H54 (cell line): ENCODE measurements at regions not wholly inside any gene's neighbourhood (a gene's known extent, or its start where the extent isn't known, plus 50 kb on each side); places are given as distances from the start of the nearest gene placed in this dataset.
"Not testable (repeated sequence)": the region's sequence is repeated elsewhere in the genome, so short reads cannot be mapped to it uniquely, and the experiment has no call there.

Experiments used
- DNase-seq: peaks from one replicate; pipeline ENCODE4 v3.0.0; 2011; ENCODE audit warnings: low spot score, mixed read lengths; ENCODE audit not compliant: insufficient read length
- FAIRE-seq: peaks from 3 replicates; lab custom pipeline; 2011; peaks lifted over from hg19 to GRCh38; lab: Jason Lieb, UNC
- POLR2A ChIP-seq: IDR thresholded peaks from 2 replicates; pipeline ENCODE4 v1.6.1; 2011; ENCODE audit warnings: low read depth, mild to moderate bottlenecking, low read length

GRCh38 chr22:23386822-23387580, 193.1 kb downstream of the IGLL1 start:
- no peak for TF ChIP-seq POLR2A
- FAIRE-seq (no peak), DNase-seq (no peak)

- FAIRE-seq: no peak
- DNase-seq: peak; percentile 79
- no peak for TF ChIP-seq POLR2A
Observed at GRCh38 chr22:23385678-23386631, 194.1 kb downstream of the IGLL1 start.

- no peak for TF ChIP-seq POLR2A
- FAIRE-seq (no peak), DNase-seq (no peak)
Observed at GRCh38 chr22:23384923-23385677, 195.0 kb downstream of the IGLL1 start.

- no peak for TF ChIP-seq POLR2A
- FAIRE-seq: no peak
Observed at GRCh38 chr22:23384431-23384830, 195.7 kb downstream of the IGLL1 start.

GRCh38 chr22:23383491-23384361, 196.4 kb downstream of the IGLL1 start:
- DNase-seq: no peak
- no peak for TF ChIP-seq POLR2A
- no peak for FAIRE-seq

More at GRCh38 chr22:23384431-23384830, 195.7 kb downstream of the IGLL1 start:
- no peak for DNase-seq

GRCh38 chr22:23382428-23383218, 197.5 kb downstream of the IGLL1 start:
- FAIRE-seq (no peak), DNase-seq (no peak)
- no peak for TF ChIP-seq POLR2A

GRCh38 chr22:23381661-23382427, 198.2 kb downstream of the IGLL1 start:
- TF ChIP-seq POLR2A: no peak
- DNase-seq (no peak), FAIRE-seq (no peak)

- DNase-seq (no peak), FAIRE-seq (no peak)
- no peak for TF ChIP-seq POLR2A
Observed at GRCh38 chr22:23380911-23381310, 199.2 kb downstream of the IGLL1 start.

- DNase-seq: no peak
- TF ChIP-seq POLR2A: no peak
- no peak for FAIRE-seq
Observed at GRCh38 chr22:23380230-23380573, 199.9 kb downstream of the IGLL1 start.

GRCh38 chr22:23379540-23380229, 199.4 kb downstream of the BCR start:
- not testable (repeated sequence) for FAIRE-seq, DNase-seq

GRCh38 chr22:23377767-23378166, 197.5 kb downstream of the BCR start:
- TF ChIP-seq POLR2A: no peak
- FAIRE-seq: no peak
- DNase-seq: no peak
